ENCODE measurements at regions not wholly inside any gene's neighbourhood (a gene's known extent, or its start where the extent isn't known, plus 50 kb on each side); places are given as distances from the start of the nearest gene placed in this dataset.

DNA sequence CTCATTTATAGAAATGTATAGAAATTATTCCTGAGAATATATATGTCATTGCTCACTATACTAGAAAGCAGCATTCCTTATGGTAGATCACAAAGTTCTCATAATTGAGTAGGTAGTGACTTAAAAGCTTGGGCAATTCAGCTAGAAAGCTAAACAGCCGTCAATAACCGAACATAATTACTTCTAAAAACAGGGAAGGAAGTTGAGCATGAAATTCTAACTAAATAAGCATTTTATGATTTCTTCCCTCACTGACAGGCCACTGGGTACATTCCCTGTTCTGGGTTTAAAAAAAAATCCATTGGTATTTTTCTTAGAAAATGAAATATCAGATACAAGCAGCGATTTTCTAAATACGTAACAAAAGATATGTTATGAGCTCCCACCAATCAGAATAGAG, 91.1 kb upstream of the DAB2 start:
- DNase-seq (ENCODE audit: low read depth in 4 of 4, low spot score in 3 of 4) = no peak

DNA sequence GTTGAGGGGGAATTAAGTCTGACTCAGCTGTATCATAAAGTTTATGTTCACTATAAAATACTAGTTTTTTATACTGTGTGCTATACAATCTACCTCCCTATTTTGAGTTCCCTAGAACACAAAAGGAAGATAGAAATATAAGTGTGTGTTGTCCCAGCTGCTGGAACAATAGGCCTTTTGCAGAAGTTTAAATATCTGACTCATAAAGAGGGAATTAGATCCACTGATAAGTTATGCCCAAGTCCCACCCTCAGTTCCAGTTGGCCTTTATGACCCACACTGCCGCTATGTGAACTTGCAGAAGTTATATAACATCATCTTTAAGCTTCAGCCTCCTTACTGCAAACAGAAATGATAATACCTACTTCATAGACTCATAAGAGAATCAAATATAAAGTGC, 88.5 kb upstream of the DAB2 start:
- no peak for DNase-seq (ENCODE audit: low read depth in 4 of 4, low spot score in 3 of 4)

DNA sequence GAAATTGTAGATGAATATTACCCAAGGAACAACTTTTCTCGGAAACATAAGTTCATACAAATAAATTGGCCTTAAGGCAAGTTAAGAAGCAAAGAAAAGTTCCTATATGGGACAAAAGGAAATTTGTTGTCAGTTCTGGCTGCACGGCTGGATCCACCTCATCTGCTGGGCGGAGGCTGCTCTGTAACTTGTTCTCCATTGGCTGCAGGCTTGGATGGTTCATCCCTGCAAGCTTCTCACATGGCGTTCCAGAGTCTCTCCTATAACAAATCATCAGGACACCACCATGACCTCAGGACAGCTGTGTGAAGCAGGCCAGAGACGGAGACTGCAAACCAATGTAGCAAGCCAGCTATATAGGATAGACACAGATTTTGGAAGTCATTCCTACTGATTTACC, 81.4 kb upstream of the DAB2 start:
- DNase-seq (ENCODE audit: low read depth in 4 of 4, low spot score in 3 of 4) = no peak

DNA sequence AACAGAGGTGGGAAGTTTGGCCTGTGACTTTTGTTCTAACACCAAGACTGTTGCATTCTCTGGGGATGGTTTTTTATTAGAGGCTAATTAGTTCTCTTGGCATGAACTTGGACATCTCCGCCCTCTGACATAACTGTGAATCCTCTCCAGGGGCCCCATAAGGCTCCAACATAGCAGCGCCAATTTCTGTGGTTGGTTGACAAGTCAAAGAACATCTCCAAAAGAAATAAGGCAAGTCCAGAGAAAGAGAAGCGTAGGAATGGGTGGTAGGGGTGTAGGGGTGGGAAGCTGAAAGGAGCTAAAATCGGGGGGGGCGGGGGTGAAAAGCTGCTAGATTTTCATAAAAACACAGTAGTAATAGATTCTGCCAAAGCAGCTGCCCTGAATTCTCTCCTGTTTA, 81.0 kb upstream of the DAB2 start:
- no peak for DNase-seq (ENCODE audit: low read depth in 4 of 4, low spot score in 3 of 4)

DNA sequence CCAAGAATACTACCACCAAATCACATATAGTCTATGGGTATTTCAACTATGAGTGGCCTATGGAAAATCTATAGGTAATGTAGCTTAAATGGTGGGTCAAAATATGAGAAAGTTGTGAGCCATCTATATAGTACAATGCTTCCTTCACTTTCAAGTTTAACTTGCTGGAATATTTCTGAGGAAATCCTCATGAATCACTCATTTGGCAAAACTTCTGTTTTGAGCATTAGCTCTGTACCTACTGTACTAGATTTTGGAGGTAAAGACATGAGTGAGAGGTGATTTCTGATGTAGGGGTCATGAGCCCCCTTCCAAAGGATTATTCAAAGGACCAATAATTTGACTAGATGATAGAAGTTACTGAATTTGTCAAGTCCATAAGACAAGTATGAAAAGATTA, 80.6 kb upstream of the DAB2 start:
- DNase-seq (ENCODE audit: low read depth in 4 of 4, low spot score in 3 of 4) = no peak

DNA sequence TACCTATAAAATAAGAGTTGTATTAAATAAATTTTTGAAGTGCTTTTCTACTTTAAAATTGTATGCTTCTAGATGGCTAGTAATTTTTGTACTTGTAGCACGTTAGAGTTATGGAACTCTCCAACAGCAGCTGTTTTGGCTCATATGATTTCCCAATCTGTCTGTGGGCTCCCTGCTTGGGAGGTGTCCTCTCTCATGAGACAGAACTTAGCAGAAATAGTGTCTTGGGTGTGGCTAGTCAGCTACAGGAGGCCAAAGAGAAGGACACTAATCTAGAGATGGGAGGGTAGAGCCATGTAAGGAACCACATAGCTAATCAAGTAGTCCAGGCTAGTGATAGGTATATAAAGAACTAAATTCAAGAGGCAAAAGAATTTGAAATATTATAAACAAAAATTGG, 78.4 kb upstream of the DAB2 start:
- no peak for DNase-seq (ENCODE audit: low read depth in 4 of 4, low spot score in 3 of 4)

DNA sequence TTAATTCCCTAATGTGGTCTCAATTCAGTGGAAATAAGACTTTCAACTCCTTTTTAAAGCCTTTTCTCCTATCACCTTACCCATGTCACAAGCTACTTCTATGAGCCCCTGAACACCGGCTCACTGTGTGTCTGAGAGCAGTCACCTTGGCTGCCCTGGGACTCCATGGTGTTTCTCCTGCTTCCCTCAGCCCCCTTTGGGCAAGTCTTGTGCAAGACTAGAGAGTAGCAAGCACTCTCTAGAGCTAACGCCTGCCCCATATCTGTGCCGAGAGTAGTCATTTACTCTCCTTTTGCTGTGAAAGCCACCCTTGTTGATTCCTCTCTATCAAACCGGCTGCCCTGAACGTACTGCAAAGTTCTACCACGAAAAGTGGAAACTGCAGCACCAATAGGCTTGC, 77.9 kb upstream of the DAB2 start:
- DNase-seq (ENCODE audit: low read depth in 4 of 4, low spot score in 3 of 4) = no peak

DNA sequence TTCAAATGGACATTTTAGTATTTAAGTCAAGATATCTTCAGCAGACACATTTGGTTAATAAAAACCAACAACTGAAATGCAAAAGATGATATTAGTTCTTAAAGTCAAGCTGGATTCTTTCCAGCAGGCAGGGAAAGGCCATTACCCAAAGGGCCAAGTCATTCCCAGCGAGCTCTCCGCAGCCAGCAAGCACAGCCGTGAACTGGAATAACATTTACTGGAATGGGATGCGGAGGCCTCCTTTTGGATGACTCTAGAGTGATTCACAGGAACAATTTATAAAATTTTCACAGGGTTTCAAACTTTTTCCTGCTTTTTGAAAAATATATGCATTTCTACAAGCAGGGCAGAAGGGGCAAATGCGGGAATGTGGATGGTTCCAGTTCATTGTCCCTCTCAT, 76.6 kb upstream of the DAB2 start:
- DNase-seq (ENCODE audit: low read depth in 4 of 4, low spot score in 3 of 4) = no peak

DNA sequence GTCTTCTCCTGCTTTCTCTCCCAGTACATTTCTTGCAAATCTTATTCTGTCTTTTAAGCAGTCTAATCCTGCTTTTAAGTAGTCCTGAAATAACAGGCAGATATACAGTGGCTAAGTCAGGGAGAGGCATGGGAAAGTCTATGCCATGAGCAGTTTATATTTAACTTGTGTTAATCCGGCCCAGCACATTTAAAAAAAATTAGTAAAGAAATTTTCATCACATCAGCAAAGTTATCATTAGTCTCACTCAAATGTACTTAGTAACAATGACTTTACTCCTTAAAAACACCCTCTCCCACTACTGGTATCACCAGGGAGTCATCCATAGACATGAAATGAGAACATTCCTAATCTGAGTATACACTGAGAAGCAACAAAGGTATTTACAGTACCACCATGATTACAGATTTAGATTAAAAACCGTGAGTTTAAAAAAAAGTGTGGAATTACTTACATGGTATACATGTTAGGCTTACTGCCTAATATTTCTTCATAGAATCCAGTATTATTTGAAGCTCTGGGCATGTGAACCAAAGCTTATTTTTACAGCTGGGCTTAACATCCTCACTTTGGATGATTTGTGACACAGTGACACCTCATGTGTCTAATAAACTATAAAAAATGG, 75.9 kb upstream of the DAB2 start:
- no peak for DNase-seq (ENCODE audit: low read depth in 4 of 4, low spot score in 3 of 4)

DNA sequence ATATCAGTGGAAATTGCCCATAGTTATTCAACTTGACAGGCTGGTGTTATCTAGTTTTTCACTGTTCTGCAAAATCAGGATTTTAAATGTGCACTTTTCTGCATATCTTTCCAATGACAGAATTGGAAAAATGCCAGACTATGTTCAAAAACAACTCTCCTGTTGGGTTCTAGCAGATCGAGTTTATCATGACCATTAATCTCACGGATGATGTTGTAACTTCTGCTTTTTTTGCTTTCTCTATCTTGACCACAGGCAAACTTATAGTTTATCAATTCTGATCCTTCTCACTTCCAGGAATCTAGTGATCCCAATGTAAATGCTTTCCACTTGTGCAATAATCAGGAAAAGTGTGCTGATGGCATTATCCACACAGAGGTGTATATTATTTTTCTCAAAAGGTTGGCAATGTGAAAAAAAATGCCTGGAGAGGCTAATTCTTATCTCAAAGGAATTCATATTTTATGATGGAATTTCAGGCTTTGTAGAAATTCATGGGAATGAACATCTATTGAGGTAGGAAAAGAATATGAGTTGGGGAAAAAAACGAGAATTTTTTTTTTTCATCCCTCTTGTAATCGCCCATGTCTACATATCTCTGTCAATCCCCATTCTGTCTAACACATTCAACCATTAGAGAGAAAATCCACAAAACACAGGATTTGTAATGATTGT, 73.6 kb upstream of the DAB2 start:
- no peak for DNase-seq (ENCODE audit: low read depth in 4 of 4, low spot score in 3 of 4)

DNA sequence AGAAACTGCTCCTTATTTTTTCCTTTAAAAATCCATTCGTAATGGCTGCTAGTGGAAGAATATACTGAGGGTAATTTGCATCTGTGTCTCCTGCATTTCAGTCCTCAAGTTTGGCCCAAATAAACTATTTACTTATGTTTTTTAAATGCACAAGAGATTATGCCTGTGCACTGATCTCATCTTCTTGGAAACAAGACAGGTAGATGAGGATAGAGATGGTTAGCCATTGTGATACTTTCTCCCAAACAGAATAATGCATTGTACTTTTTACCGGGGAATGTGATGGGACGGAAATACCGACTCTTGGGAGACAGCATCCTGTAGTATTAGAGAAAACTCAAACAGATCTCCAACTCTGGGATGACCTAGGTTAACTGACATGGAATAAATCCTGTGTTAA, 72.5 kb upstream of the DAB2 start:
- no peak for DNase-seq (ENCODE audit: low read depth in 4 of 4, low spot score in 3 of 4)

DNA sequence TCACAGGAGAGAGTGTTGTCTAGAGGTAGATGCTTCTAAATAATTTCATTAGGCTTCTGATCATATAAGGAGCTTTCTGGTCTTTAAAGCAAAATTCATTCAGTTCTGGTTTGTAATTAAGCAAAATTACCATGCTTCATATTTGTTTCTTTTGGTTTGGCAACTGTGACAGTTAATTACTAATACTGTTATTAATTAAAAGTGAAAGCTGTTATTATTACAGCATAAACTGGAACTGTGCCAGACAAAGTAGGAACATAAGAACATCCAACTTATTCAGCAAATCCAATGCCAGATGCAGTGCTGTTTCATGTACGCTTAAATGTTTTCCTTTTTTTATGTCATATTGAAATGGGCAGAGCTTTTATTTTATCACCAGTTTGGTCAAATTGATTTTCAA, 70.4 kb upstream of the DAB2 start:
- no peak for DNase-seq (ENCODE audit: low read depth in 4 of 4, low spot score in 3 of 4)

DNA sequence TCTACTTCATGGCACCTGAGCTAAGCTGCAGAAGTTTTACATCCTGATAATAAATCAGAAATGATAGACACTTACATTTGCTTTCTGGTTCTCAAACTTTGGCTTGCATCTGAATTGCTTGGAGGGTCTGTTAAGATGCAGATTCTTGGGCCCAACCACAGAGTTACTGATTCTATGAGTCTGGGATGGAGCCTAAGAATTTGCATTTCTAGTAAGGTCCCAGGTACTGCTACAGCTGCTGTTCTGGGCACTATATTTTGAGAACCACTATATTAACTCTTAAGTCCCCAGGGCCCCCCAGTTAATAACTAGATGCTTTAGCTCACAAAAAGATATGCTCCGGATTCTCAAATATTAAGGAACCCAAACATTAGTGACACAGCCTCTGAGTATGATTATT, 69.8 kb upstream of the DAB2 start:
- no peak for DNase-seq (ENCODE audit: low read depth in 4 of 4, low spot score in 3 of 4)

DNA sequence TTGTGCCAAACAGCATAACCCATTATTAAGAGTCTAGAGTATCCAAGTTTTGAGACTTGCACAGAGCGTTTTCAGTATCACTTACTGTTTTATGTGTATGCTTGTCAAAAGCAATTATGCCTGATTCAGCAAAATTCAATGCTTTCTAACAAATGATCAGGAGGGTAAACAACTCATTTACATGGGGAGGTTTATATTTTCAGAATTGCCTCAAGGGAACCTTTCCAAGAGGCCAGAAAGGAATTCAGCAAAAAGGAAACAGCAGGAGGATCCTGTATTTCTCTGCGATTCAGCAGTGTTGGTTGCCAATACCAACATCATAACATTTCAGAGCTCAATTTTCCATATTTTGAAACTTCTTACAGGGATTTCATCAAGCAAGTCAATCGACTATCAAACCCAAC, 69.3 kb upstream of the DAB2 start:
- DNase-seq (ENCODE audit: low read depth in 4 of 4, low spot score in 3 of 4) = no peak

DNA sequence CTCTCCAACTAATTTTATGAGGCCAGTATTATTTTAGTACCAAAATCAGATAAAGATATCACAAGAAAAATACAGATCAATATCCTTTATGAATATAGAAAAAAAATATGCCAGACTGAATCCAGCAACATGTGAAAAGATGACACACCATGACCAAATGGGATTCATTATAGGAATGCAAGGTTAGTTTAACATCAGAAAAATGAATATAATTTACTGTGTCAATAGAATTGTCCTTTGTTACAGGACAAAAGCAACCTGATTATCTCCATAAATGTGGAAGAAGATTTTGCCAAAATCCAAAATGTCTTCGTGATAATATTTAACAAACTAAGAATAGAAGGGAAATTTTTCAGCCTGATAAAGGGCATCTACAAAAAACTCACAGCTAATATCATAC, 66.4 kb upstream of the DAB2 start:
- no peak for DNase-seq (ENCODE audit: low read depth in 4 of 4, low spot score in 3 of 4)

DNA sequence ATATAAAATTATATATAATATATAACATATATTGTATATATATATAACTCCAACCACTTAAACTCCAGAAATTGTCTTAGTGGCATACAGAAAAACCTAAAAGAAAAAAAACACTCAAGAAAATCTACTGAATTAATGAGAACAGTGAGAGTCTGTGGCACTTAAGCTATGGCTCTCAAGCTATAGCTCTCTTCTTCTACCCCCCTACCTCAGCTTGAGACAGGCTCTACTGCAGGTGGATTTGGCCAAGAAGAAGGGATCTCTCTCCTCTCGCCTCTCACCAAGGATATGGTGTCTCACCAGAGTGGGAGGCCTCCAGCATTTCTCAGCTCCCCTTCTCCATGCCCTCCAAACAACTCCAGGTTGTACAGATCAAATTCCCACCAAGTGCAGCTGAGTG, 64.5 kb upstream of the DAB2 start:
- DNase-seq (ENCODE audit: low read depth in 4 of 4, low spot score in 3 of 4) = no peak

DNA sequence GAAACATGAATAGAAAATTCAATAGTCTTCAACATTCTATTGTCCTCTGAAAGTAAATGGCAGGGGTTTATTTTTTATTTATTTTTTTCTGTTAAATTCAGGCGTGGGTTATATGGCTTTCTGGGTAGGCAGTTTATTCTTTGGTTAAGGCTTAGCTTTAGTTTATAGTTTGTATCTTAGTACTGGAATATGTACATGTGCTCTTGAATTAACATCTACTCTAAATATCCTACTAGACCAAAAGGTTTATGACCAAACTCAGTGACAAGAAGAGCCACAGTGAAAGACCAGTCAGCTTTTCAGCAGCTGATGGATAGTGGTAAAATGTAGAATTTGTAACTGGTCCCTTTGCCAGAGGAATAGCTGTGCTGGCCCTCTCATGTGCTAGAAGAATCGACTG, 62.0 kb upstream of the DAB2 start:
- no peak for DNase-seq (ENCODE audit: low read depth in 4 of 4, low spot score in 3 of 4)

DNA sequence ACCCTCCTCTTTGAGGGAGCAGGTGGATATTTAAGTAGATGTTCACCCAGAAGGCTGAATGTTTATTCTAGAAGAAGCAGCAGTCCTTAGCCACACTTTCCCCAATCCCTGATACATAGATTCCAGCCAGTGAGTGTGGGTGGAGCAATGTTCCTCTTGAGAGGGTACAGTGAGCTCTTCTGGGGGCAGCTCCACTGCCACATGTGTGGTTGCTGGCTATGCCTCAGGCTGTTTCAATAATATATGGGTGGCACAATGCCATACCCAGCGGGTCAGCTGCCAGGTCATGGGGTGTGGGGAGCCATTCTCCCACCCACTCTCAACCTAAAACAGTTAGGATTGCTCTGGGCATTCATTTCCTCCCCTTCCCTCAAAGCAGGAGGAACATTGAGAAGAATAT, 61.6 kb upstream of the DAB2 start:
- no peak for DNase-seq (ENCODE audit: low read depth in 4 of 4, low spot score in 3 of 4)

DNA sequence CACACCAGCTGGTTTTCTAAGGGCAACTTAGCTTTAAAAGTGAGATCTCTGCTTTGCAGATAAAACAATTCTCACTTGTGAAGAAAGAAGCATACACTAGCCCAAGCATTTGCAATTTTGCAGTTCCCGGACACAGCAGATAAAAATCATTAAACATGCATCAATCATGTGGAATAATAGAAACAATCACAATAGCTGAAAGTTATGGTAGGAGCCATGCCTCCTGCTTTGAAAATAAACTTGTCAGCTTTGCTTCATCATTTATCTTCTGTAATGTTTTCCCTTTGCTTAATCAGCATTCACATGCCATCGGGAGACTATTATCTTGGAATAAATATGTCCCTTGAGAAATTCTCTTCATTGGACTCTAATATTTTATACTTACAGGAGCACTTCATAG, 60.3 kb upstream of the DAB2 start:
- no peak for DNase-seq (ENCODE audit: low read depth in 4 of 4, low spot score in 3 of 4)

DNA sequence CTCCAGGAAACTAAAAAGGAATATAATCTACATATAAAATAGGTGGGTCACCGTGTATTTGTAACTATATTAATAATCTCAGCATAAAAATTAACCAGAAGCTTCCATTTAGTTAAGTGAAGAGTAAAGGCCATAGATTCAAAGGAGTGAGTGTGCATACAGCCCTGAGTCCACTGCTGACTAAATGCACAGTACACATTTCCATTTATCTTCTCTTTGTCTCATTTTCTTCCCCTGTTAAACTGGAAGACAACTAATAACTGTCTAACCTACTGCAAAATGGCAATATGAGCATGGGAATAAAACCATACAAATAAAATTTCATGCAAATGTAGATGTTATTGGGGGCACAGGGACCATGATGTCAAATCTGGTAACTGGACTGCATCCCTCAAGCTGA, 59.9 kb upstream of the DAB2 start:
- DNase-seq (ENCODE audit: low read depth in 4 of 4, low spot score in 3 of 4) = no peak

DNA sequence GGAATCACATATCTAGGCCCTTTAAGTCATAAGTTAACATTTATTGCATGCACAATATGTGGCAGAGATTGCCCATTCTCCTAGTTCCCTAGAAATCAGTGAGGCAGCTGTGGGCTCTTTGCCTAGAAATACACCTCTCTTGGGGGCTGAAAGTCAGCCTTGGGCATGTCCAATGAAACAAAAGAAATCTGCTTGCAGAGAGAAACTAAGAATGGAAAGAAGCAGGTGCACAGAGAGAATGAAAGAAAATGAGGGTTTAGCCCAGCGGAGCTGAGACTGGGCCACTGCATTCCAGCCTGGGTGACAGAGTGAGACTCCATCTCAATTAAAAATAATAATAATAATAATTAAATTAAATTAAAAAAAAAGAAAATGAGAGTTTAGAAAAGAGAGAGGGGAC, 57.3 kb upstream of the DAB2 start:
- no peak for DNase-seq (ENCODE audit: low read depth in 4 of 4, low spot score in 3 of 4)

DNA sequence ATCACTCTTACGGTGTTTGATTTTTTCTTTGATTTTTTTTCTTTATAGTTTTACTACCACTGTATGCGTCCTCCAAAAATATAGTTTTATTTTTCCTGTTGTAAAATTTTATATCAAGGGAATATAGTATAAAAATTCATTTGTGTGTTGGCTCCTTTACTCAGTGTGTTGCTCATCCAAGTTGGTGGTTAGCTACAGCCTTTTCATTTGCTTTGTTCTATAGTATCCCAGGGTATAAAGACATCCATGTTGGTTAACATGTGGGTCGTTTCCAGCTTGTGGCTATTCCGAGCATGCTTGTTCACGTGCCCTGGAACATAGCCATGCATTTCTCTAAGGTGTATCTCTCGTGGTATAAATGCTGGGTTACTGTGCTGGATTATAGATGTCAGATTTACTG, 54.8 kb upstream of the DAB2 start:
- DNase-seq (ENCODE audit: low read depth in 4 of 4, low spot score in 3 of 4) = no peak

DNA sequence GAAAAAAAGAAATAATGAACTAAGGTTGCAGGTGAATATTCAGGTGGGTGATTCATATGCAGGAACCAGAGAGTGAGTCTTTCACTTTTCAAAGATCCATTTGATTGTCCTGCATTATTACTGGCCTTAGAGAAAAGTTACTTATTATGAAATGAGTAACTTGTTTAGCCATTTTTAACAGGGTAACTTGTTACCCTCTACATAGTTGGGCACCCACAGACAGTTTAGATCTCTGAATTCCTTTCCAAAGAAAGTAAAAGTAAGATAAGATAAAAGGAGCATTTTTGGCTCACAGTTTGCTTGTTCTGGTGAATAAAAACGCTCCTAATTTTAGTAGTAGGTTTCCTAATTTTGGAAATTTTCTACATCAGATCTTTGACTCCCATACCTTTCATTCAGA, 54.1 kb upstream of the DAB2 start:
- DNase-seq (ENCODE audit: low read depth in 4 of 4, low spot score in 3 of 4) = no peak
